Tibial artery (tissue), 4 donors: ENCODE measurements at regions not wholly inside any gene's neighbourhood (a gene's known extent, or its start where the extent isn't known, plus 50 kb on each side); places are given as distances from the start of the nearest gene placed in this dataset.
A peak's percentile ranks its signal among the peaks of the same experiment; 100 is the strongest.
"Not testable (repeated sequence)": the region's sequence is repeated elsewhere in the genome, so short reads cannot be mapped to it uniquely, and the experiment has no call there.

Experiments used
- DNase-seq, 2 donors: peaks; one replicate each; pipeline ENCODE4 v3.0.0-alpha.2; 2019
- H3K27ac ChIP-seq, 2 donors: fragments of 200-600 bp; sonication (generic) in 1 of 2; 1 replicate in 1 of 2; 2 replicates in 1 of 2; pipeline ENCODE4 v1.5.1; 2018 to 2019; ENCODE audit warnings: mild to moderate bottlenecking in 1 of 2
- H3K27me3 ChIP-seq, 2 donors: fragments of 200-600 bp; sonication (generic) in 1 of 2; one replicate each; pipeline versions ENCODE4 v1.5.1 to v1.6.0; 2016 to 2019
- H3K36me3 ChIP-seq, 3 donors: fragments of 200-600 bp; sonication (generic) in 2 of 3; one replicate each; pipeline ENCODE4 v1.5.1; 2016 to 2019; ENCODE audit warnings: mild to moderate bottlenecking in 2 of 3
- H3K4me1 ChIP-seq, 4 donors: fragments of 200-600 bp; sonication (generic) in 2 of 4; 1 replicate in 3 of 4; 2 replicates in 1 of 4; pipeline ENCODE4 v1.5.1; 2016 to 2019
- H3K4me3 ChIP-seq, 2 donors: fragments of 200-600 bp; sonication (generic) in 1 of 2; 1 replicate in 1 of 2; 2 replicates in 1 of 2; pipeline ENCODE4 v1.5.1; 2018 to 2019; ENCODE audit warnings: mild to moderate bottlenecking in 2 of 2
- H3K9me3 ChIP-seq, 3 donors: fragments of 200-600 bp; sonication (generic) in 1 of 3; one replicate each; pipeline ENCODE4 v1.5.1; 2016 to 2019
- CTCF ChIP-seq, 2 experiments: fragments of 200-600 bp in 1 of 2; fragments of 450-650 bp in 1 of 2; IDR thresholded peaks; one replicate each; pipeline ENCODE4 v1.5.1; 2017 to 2019; ENCODE audit warnings: antibody characterized with exemption in 2 of 2, mild to moderate bottlenecking in 1 of 2, moderate library complexity in 1 of 2
- intact Hi-C: fragments of 100-400 bp; cut with DNase I; formaldehyde crosslinking; loops from one replicate; pipeline ENCODE4 v1.15.0; 2023; ENCODE audit warnings: low total_unique reads

GRCh38 chr1:121472017-121472416 is 287.2 kb downstream of the SRGAP2C start:
- no peaks in the 10 kb centered on the region for H3K36me3 ChIP-seq
- H3K4me1 ChIP-seq, result no peaks in the 10 kb centered on the region
- no peak overlapping the region for H3K27ac ChIP-seq
- peaks cover 0 to 2% (median 0%) of the 10 kb centered on the region in 3 donors for H3K9me3 ChIP-seq
- H3K27me3 ChIP-seq, result no peaks in the 10 kb centered on the region
- no peak for DNase-seq
- no peak overlapping the region for H3K4me3 ChIP-seq
- intact Hi-C loops, result no loop called here
- no peak for TF ChIP-seq CTCF (IDR thresholded peaks at IDR 0.05)

GRCh38 chr1:121483234-121483633 is 298.5 kb downstream of the SRGAP2C start:
- no peak for DNase-seq
- intact Hi-C loops, result no loop called here
- Histone ChIP-seq H3K36me3 (no peaks in the 10 kb centered on the region), H3K27me3 (no peaks in the 10 kb centered on the region), H3K4me1 (no peaks in the 10 kb centered on the region), H3K4me3 (no peak overlapping the region), H3K27ac (no peak overlapping the region), H3K9me3 (peaks cover 0 to 4% (median 0%) of the 10 kb centered on the region in 3 donors)
- TF ChIP-seq CTCF (IDR thresholded peaks at IDR 0.05), result no peak

- Histone ChIP-seq H3K27me3 (no peaks in the 10 kb centered on the region), H3K36me3 (no peaks in the 10 kb centered on the region), H3K4me3 (no peak overlapping the region), H3K9me3 (peaks cover 0 to 4% (median 0%) of the 10 kb centered on the region in 3 donors), H3K4me1 (no peaks in the 10 kb centered on the region), H3K27ac (no peak overlapping the region)
- no peak for DNase-seq
- no peak for TF ChIP-seq CTCF (IDR thresholded peaks at IDR 0.05)
- intact Hi-C loops, result no loop called here
Observed at GRCh38 chr1:121483961-121484424, 299.2 kb downstream of the SRGAP2C start.

- H3K9me3 ChIP-seq, DNase-seq, H3K27ac ChIP-seq, H3K36me3 ChIP-seq, H3K27me3 ChIP-seq, H3K4me3 ChIP-seq, H3K4me1 ChIP-seq, intact Hi-C loops: not testable (repeated sequence)
Observed at GRCh38 chr1:121494796-121495195, 310.0 kb downstream of the SRGAP2C start.

- H3K4me3 ChIP-seq, H3K27me3 ChIP-seq, H3K36me3 ChIP-seq, intact Hi-C loops, H3K27ac ChIP-seq, H3K4me1 ChIP-seq: not testable (repeated sequence)
- peak in 1 of 2 donors; percentile 21 for DNase-seq
- peaks cover 0 to 14% (median 11%) of the 10 kb centered on the region in 3 donors for H3K9me3 ChIP-seq
Observed at GRCh38 chr1:121511455-121511854, 326.7 kb downstream of the SRGAP2C start.

- intact Hi-C loops, H3K4me1 ChIP-seq, H3K27ac ChIP-seq, H3K36me3 ChIP-seq, DNase-seq, H3K4me3 ChIP-seq, H3K27me3 ChIP-seq: not testable (repeated sequence)
- H3K9me3 ChIP-seq, result peaks cover 0 to 14% (median 11%) of the 10 kb centered on the region in 3 donors
Observed at GRCh38 chr1:121511876-121512275, 327.1 kb downstream of the SRGAP2C start.

- peaks cover 0 to 19% of the 10 kb centered on the region in 2 donors for H3K27me3 ChIP-seq
- no peaks in the 10 kb centered on the region for H3K36me3 ChIP-seq
- DNase-seq, result no peak
- intact Hi-C loops, result no loop called here
- no peak overlapping the region for H3K27ac ChIP-seq
- TF ChIP-seq CTCF (IDR thresholded peaks at IDR 0.05), result no peak
- peaks cover 0 to 9% (median 8%) of the 10 kb centered on the region in 4 donors for H3K4me1 ChIP-seq
- H3K4me3 ChIP-seq, result no peak overlapping the region
- H3K9me3 ChIP-seq, result peaks cover 0 to 5% (median 3%) of the 10 kb centered on the region in 3 donors
Observed at GRCh38 chr1:121515235-121515634, 330.5 kb downstream of the SRGAP2C start.
